GM23338 (cell line): ENCODE measurements at regions not wholly inside any gene's neighbourhood (a gene's known extent, or its start where the extent isn't known, plus 50 kb on each side); places are given as distances from the start of the nearest gene placed in this dataset.

Experiments
- ATAC-seq: fragments of 200-7000 bp; cut with Tn5 transposase; 3 replicates; pipeline ENCODE4 v1.9.1; 2020
- DNase-seq: peaks from one replicate; pipeline ENCODE4 v3.0.0-alpha.2; 2015; ENCODE audit warnings: low spot score
- H2AFZ ChIP-seq: fragments of 200-600 bp; sonication (generic); 2 replicates; pipeline ENCODE4 v1.8.0; 2016; ENCODE audit warnings: antibody characterized with exemption, mild to moderate bottlenecking, moderate library complexity
- H3F3A ChIP-seq: fragments of 200-600 bp; sonication (generic); replicated peaks from 2 replicates; pipeline ENCODE4 v1.8.0; 2017; ENCODE audit warnings: antibody characterized with exemption, mixed run types, low read depth
- H3K27ac ChIP-seq: fragments of 200-600 bp; sonication (generic); 2 replicates; pipeline ENCODE4 v1.6.1; 2016; ENCODE audit warnings: low read depth
- H3K27me3 ChIP-seq: fragments of 200-600 bp; sonication (generic); 2 replicates; pipeline ENCODE4 v1.8.0; 2016; ENCODE audit warnings: mild to moderate bottlenecking, mixed run types, moderate library complexity; ENCODE audit not compliant: insufficient read depth
- H3K36me3 ChIP-seq: fragments of 200-600 bp; sonication (generic); 2 replicates; pipeline ENCODE4 v1.8.0; 2016; ENCODE audit warnings: mild to moderate bottlenecking; ENCODE audit not compliant: insufficient read depth
- H3K4me1 ChIP-seq: fragments of 200-600 bp; sonication (generic); 2 replicates; pipeline ENCODE4 v1.8.0; 2016; ENCODE audit warnings: mild to moderate bottlenecking, moderate library complexity; ENCODE audit not compliant: insufficient read depth
- H3K4me2 ChIP-seq: fragments of 200-600 bp; sonication (generic); 2 replicates; pipeline ENCODE4 v1.7.1; 2017; ENCODE audit warnings: mixed run types
- H3K4me3 ChIP-seq: fragments of 200-600 bp; sonication (generic); 2 replicates; pipeline ENCODE4 v1.6.1; 2016; ENCODE audit warnings: mixed run types
- H3K79me2 ChIP-seq: fragments of 200-600 bp; sonication (generic); replicated peaks from 2 replicates; pipeline ENCODE4 v1.8.0; 2017; ENCODE audit warnings: mild to moderate bottlenecking; ENCODE audit not compliant: insufficient read depth
- H3K9me2 ChIP-seq: fragments of 200-600 bp; sonication (generic); 2 replicates; pipeline ENCODE4 v1.8.0; 2017; ENCODE audit not compliant: insufficient read depth
- H4K20me1 ChIP-seq: fragments of 200-600 bp; sonication (generic); replicated peaks from 2 replicates; pipeline ENCODE4 v1.8.0; 2017; ENCODE audit warnings: mild to moderate bottlenecking; ENCODE audit not compliant: insufficient read depth
- H3K27ac Mint-ChIP-seq: 2 replicates; pipeline ENCODE4 v1.8.0; 2020; ENCODE audit warnings: inconsistent platforms, mild to moderate bottlenecking, moderate library complexity, mixed read lengths
- H3K27me3 Mint-ChIP-seq: 3 replicates; pipeline ENCODE4 v1.8.0; 2022; ENCODE audit warnings: low read depth, mild to moderate bottlenecking, moderate library complexity, mixed read lengths, inconsistent platforms; ENCODE audit not compliant: insufficient read depth, poor library complexity
- H3K36me3 Mint-ChIP-seq: 3 replicates; pipeline ENCODE4 v1.8.0; 2021; ENCODE audit warnings: low read depth, mild to moderate bottlenecking, inconsistent platforms, moderate library complexity, mixed read lengths
- H3K4me1 Mint-ChIP-seq: 3 replicates; pipeline ENCODE4 v1.8.0; 2020; ENCODE audit warnings: mild to moderate bottlenecking, inconsistent platforms, mixed read lengths
- H3K4me3 Mint-ChIP-seq: 3 replicates; pipeline ENCODE4 v1.8.0; 2021; ENCODE audit warnings: moderate library complexity, mild to moderate bottlenecking, inconsistent platforms, mixed read lengths
- H3K9me3 Mint-ChIP-seq: 3 replicates; pipeline ENCODE4 v1.8.0; 2020; ENCODE audit warnings: moderate library complexity, mild to moderate bottlenecking, inconsistent platforms, mixed read lengths
- CREB1 ChIP-seq: fragments of 250-450 bp; sonication (Bioruptor Pico); IDR thresholded peaks from 2 replicates; pipeline ENCODE4 v1.5.0; 2020; ENCODE audit warnings: low read depth, mild to moderate bottlenecking, moderate library complexity
- ETS1 ChIP-seq: IDR thresholded peaks from 2 replicates; pipeline ENCODE4 v1.6.1; 2016; ENCODE audit warnings: antibody characterized with exemption
- EZH2 ChIP-seq: fragments of 200-600 bp; sonication (generic); IDR thresholded peaks from one replicate; pipeline ENCODE4 v1.8.0; 2017; ENCODE audit warnings: antibody characterized with exemption, mild to moderate bottlenecking, low read depth; ENCODE audit not compliant: unreplicated experiment
- EZH2phosphoT487 ChIP-seq: fragments of 200-600 bp; sonication (generic); IDR thresholded peaks from one replicate; pipeline ENCODE4 v1.8.1; 2018; ENCODE audit warnings: antibody characterized with exemption; ENCODE audit not compliant: unreplicated experiment
- JUNB ChIP-seq: IDR thresholded peaks from one replicate; pipeline ENCODE4 v1.6.1; 2016; ENCODE audit warnings: antibody characterized with exemption; ENCODE audit not compliant: unreplicated experiment
- NANOG ChIP-seq: IDR thresholded peaks from 2 replicates; pipeline ENCODE4 v1.6.1; 2016; ENCODE audit warnings: antibody characterized with exemption, borderline replicate concordance
- POLR2AphosphoS5 ChIP-seq: IDR thresholded peaks from 2 replicates; pipeline ENCODE4 v1.6.1; 2016; ENCODE audit warnings: antibody characterized with exemption, low read depth
- STAT1 ChIP-seq: IDR thresholded peaks from one replicate; pipeline ENCODE4 v1.6.1; 2016; ENCODE audit warnings: antibody characterized with exemption; ENCODE audit not compliant: unreplicated experiment
- ZNF114 ChIP-seq: fragments of 250-450 bp; sonication (Bioruptor Pico); IDR thresholded peaks from 2 replicates; pipeline ENCODE4 v1.5.0; 2020; ENCODE audit warnings: mild to moderate bottlenecking, moderate library complexity
- ZNF331 ChIP-seq: fragments of 250-450 bp; sonication (Bioruptor Pico); IDR thresholded peaks from 2 replicates; pipeline ENCODE4 v1.5.0; 2020; ENCODE audit warnings: low read depth, mild to moderate bottlenecking, moderate library complexity
- TF ChIP-seq, protein P1 (sequence below): fragments of 250-450 bp; sonication (Bioruptor Pico); IDR thresholded peaks from 2 replicates; pipeline ENCODE4 v1.5.0; 2020; ENCODE audit warnings: mild to moderate bottlenecking, moderate library complexity
- TF ChIP-seq, protein P2 (sequence below), 2 experiments: fragments of 200-600 bp in 1 of 2; sonication (generic) in 1 of 2; conservative IDR thresholded peaks; 2 replicates each; pipeline versions ENCODE4 v1.5.1 to v1.6.1; 2016 to 2017; ENCODE audit warnings: antibody characterized with exemption in 2 of 2, low read depth in 2 of 2, mild to moderate bottlenecking in 2 of 2, moderate library complexity in 1 of 2
- TF ChIP-seq, protein P3 (sequence below): IDR thresholded peaks from one replicate; pipeline ENCODE4 v1.6.1; 2018; ENCODE audit warnings: antibody characterized with exemption; ENCODE audit not compliant: unreplicated experiment

GRCh38 chr6:19135706-19136105 is 701.5 kb upstream of the ID4 start (continued):
- TF ChIP-seq EZH2 (no peak), CREB1 (CRISPR knock-in tag) (no peak)

GRCh38 chr6:19137505-19137904 is 699.7 kb upstream of the ID4 start:
- H3K9me3 Mint-ChIP-seq, result no peaks in the 10 kb centered on the region
- ATAC-seq, result no peak
- H3K27me3 Mint-ChIP-seq, result no peaks in the 10 kb centered on the region
- Histone ChIP-seq H3K4me1 (peaks cover 5% of the 10 kb centered on the region; the same call in 1 of the 2 replicates), H4K20me1 (no peaks in the 10 kb centered on the region), H2AFZ (no peak overlapping the region), H3K27me3 (no peaks in the 10 kb centered on the region), H3K4me2 (no peak overlapping the region), H3K79me2 (no peaks in the 10 kb centered on the region), H3F3A (no peaks in the 10 kb centered on the region), H3K27ac (no peak overlapping the region), H3K9me2 (peaks cover 5% of the 10 kb centered on the region; the same call in 1 of the 2 replicates), H3K36me3 (no peaks in the 10 kb centered on the region), H3K4me3 (no peak overlapping the region)
- peak overlapping the region; percentile 12; the same call in 1 of the 2 replicates for H3K27ac Mint-ChIP-seq
- peaks cover 8% of the 10 kb centered on the region for H3K4me1 Mint-ChIP-seq
- no peak overlapping the region for H3K4me3 Mint-ChIP-seq
- no peaks in the 10 kb centered on the region for H3K36me3 Mint-ChIP-seq
- TF ChIP-seq EZH2 (no peak), NANOG (no peak), ETS1 (no peak), POLR2AphosphoS5 (no peak), ZNF114 (CRISPR knock-in tag) (no peak), STAT1 (no peak), CREB1 (CRISPR knock-in tag) (no peak), JUNB (no peak), EZH2phosphoT487 (no peak), ZNF331 (no peak)
- TF ChIP-seq, protein P1, sequence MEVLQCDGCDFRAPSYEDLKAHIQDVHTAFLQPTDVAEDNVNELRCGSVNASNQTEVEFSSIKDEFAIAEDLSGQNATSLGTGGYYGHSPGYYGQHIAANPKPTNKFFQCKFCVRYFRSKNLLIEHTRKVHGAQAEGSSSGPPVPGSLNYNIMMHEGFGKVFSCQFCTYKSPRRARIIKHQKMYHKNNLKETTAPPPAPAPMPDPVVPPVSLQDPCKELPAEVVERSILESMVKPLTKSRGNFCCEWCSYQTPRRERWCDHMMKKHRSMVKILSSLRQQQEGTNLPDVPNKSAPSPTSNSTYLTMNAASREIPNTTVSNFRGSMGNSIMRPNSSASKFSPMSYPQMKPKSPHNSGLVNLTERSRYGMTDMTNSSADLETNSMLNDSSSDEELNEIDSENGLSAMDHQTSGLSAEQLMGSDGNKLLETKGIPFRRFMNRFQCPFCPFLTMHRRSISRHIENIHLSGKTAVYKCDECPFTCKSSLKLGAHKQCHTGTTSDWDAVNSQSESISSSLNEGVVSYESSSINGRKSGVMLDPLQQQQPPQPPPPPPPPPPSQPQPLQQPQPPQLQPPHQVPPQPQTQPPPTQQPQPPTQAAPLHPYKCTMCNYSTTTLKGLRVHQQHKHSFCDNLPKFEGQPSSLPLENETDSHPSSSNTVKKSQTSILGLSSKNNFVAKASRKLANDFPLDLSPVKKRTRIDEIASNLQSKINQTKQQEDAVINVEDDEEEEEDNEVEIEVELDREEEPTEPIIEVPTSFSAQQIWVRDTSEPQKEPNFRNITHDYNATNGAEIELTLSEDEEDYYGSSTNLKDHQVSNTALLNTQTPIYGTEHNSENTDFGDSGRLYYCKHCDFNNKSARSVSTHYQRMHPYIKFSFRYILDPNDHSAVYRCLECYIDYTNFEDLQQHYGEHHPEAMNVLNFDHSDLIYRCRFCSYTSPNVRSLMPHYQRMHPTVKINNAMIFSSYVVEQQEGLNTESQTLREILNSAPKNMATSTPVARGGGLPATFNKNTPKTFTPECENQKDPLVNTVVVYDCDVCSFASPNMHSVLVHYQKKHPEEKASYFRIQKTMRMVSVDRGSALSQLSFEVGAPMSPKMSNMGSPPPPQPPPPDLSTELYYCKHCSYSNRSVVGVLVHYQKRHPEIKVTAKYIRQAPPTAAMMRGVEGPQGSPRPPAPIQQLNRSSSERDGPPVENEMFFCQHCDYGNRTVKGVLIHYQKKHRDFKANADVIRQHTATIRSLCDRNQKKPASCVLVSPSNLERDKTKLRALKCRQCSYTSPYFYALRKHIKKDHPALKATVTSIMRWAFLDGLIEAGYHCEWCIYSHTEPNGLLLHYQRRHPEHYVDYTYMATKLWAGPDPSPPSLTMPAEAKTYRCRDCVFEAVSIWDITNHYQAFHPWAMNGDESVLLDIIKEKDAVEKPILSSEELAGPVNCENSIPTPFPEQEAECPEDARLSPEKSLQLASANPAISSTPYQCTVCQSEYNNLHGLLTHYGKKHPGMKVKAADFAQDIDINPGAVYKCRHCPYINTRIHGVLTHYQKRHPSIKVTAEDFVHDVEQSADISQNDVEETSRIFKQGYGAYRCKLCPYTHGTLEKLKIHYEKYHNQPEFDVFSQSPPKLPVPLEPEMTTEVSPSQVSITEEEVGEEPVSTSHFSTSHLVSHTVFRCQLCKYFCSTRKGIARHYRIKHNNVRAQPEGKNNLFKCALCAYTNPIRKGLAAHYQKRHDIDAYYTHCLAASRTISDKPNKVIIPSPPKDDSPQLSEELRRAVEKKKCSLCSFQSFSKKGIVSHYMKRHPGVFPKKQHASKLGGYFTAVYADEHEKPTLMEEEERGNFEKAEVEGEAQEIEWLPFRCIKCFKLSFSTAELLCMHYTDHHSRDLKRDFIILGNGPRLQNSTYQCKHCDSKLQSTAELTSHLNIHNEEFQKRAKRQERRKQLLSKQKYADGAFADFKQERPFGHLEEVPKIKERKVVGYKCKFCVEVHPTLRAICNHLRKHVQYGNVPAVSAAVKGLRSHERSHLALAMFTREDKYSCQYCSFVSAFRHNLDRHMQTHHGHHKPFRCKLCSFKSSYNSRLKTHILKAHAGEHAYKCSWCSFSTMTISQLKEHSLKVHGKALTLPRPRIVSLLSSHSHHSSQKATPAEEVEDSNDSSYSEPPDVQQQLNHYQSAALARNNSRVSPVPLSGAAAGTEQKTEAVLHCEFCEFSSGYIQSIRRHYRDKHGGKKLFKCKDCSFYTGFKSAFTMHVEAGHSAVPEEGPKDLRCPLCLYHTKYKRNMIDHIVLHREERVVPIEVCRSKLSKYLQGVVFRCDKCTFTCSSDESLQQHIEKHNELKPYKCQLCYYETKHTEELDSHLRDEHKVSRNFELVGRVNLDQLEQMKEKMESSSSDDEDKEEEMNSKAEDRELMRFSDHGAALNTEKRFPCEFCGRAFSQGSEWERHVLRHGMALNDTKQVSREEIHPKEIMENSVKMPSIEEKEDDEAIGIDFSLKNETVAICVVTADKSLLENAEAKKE, result no peak
- TF ChIP-seq, protein P2, sequence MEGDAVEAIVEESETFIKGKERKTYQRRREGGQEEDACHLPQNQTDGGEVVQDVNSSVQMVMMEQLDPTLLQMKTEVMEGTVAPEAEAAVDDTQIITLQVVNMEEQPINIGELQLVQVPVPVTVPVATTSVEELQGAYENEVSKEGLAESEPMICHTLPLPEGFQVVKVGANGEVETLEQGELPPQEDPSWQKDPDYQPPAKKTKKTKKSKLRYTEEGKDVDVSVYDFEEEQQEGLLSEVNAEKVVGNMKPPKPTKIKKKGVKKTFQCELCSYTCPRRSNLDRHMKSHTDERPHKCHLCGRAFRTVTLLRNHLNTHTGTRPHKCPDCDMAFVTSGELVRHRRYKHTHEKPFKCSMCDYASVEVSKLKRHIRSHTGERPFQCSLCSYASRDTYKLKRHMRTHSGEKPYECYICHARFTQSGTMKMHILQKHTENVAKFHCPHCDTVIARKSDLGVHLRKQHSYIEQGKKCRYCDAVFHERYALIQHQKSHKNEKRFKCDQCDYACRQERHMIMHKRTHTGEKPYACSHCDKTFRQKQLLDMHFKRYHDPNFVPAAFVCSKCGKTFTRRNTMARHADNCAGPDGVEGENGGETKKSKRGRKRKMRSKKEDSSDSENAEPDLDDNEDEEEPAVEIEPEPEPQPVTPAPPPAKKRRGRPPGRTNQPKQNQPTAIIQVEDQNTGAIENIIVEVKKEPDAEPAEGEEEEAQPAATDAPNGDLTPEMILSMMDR (conservative IDR thresholded peaks at IDR 0.05; ENCODE audit: low read depth in 2 of 2), result no peak
- TF ChIP-seq, protein P3, sequence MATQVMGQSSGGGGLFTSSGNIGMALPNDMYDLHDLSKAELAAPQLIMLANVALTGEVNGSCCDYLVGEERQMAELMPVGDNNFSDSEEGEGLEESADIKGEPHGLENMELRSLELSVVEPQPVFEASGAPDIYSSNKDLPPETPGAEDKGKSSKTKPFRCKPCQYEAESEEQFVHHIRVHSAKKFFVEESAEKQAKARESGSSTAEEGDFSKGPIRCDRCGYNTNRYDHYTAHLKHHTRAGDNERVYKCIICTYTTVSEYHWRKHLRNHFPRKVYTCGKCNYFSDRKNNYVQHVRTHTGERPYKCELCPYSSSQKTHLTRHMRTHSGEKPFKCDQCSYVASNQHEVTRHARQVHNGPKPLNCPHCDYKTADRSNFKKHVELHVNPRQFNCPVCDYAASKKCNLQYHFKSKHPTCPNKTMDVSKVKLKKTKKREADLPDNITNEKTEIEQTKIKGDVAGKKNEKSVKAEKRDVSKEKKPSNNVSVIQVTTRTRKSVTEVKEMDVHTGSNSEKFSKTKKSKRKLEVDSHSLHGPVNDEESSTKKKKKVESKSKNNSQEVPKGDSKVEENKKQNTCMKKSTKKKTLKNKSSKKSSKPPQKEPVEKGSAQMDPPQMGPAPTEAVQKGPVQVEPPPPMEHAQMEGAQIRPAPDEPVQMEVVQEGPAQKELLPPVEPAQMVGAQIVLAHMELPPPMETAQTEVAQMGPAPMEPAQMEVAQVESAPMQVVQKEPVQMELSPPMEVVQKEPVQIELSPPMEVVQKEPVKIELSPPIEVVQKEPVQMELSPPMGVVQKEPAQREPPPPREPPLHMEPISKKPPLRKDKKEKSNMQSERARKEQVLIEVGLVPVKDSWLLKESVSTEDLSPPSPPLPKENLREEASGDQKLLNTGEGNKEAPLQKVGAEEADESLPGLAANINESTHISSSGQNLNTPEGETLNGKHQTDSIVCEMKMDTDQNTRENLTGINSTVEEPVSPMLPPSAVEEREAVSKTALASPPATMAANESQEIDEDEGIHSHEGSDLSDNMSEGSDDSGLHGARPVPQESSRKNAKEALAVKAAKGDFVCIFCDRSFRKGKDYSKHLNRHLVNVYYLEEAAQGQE, result no peak
- DNase-seq, result no peak
